ENCODE measurements at regions not wholly inside any gene's neighbourhood (a gene's known extent, or its start where the extent isn't known, plus 50 kb on each side); places are given as distances from the start of the nearest gene placed in this dataset.

DNA sequence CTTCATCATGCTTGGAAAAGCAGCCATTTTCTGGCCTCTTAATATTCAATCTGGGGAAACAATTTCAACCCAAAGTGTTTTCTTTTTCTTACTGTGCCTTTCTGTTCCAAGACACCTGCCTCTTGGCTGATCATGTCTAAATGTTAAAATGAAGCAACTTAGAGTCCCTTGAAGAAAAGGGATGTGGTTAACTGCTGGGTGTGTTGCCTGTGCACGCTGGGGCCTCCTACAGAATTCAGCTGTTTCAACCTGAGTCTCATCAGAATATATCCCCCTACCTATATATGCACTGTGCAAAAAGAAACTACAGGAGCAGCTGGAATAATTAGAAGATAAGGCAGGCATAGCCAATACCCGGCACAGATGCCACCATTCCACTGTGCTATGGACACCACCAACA is 222.0 kb downstream of the OMA1 start:
- TF ChIP-seq, protein P1, sequence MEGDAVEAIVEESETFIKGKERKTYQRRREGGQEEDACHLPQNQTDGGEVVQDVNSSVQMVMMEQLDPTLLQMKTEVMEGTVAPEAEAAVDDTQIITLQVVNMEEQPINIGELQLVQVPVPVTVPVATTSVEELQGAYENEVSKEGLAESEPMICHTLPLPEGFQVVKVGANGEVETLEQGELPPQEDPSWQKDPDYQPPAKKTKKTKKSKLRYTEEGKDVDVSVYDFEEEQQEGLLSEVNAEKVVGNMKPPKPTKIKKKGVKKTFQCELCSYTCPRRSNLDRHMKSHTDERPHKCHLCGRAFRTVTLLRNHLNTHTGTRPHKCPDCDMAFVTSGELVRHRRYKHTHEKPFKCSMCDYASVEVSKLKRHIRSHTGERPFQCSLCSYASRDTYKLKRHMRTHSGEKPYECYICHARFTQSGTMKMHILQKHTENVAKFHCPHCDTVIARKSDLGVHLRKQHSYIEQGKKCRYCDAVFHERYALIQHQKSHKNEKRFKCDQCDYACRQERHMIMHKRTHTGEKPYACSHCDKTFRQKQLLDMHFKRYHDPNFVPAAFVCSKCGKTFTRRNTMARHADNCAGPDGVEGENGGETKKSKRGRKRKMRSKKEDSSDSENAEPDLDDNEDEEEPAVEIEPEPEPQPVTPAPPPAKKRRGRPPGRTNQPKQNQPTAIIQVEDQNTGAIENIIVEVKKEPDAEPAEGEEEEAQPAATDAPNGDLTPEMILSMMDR (IDR thresholded peaks at IDR 0.05), result no peak
- no peak for TF ChIP-seq POLR2A (IDR thresholded peaks at IDR 0.05)

Data from Peyer's patch (tissue), 4 donors.